ENCODE measurements at regions not wholly inside any gene's neighbourhood (a gene's known extent, or its start where the extent isn't known, plus 50 kb on each side); places are given as distances from the start of the nearest gene placed in this dataset.
"Not testable (repeated sequence)": the region's sequence is repeated elsewhere in the genome, so short reads cannot be mapped to it uniquely, and the experiment has no call there.

- in situ Hi-C loops (cut with HindIII; ENCODE audit: low pct_unique_long_range_greater_than_20kb, low sequenced_read_pairs); BruUV-seq (replicated peaks); POLR2A ChIA-PET; H3K27ac ChIP-seq (ENCODE audit: low read length); H3K4me1 ChIP-seq (ENCODE audit: control insufficient read depth, insufficient read depth, low read length); DNase-seq (ENCODE audit: low read depth, low spot score); H3K27me3 ChIP-seq (ENCODE audit: control insufficient read depth, insufficient read depth, low read length); H3K9me3 ChIP-seq (ENCODE audit: control insufficient read depth, insufficient read depth, low read depth, low read length); H3K36me3 ChIP-seq (ENCODE audit: control insufficient read depth, insufficient read depth, low read length); intact Hi-C loops (cut with micrococcal nuclease; ENCODE audit: unreplicated experiment); ATAC-seq; H3K4me3 ChIP-seq (ENCODE audit: low read depth in 2 of 2, low read length in 2 of 2): not testable (repeated sequence)
- CTCF ChIA-PET, result interaction anchor here (0.7 kb wide), 1 partner anchor 65 kb away, joined by 3 read pairs; no protein-coding TSS in a partner anchor
These were observed 77.6 kb downstream of the SERINC2 start for GRCh38 chr1:31490596-31490995.

GRCh38 chr1:31495351-31495750, 81.0 kb upstream of the TINAGL1 start:
- H3K4me1 ChIP-seq (ENCODE audit: control insufficient read depth, insufficient read depth, low read length); H3K27ac ChIP-seq (ENCODE audit: low read length); H3K36me3 ChIP-seq (ENCODE audit: control insufficient read depth, insufficient read depth, low read length); ATAC-seq; in situ Hi-C loops (cut with HindIII; ENCODE audit: low pct_unique_long_range_greater_than_20kb, low sequenced_read_pairs); POLR2A ChIA-PET; DNase-seq (ENCODE audit: low read depth, low spot score); BruUV-seq (replicated peaks); H3K27me3 ChIP-seq (ENCODE audit: control insufficient read depth, insufficient read depth, low read length); H3K9me3 ChIP-seq (ENCODE audit: control insufficient read depth, insufficient read depth, low read depth, low read length); intact Hi-C loops (cut with micrococcal nuclease; ENCODE audit: unreplicated experiment); H3K4me3 ChIP-seq (ENCODE audit: low read depth in 2 of 2, low read length in 2 of 2); CTCF ChIA-PET: not testable (repeated sequence)

GRCh38 chr1:31495770-31496169, 80.5 kb upstream of the TINAGL1 start:
- H3K27me3 ChIP-seq (ENCODE audit: control insufficient read depth, insufficient read depth, low read length); H3K4me3 ChIP-seq (ENCODE audit: low read depth in 2 of 2, low read length in 2 of 2); ATAC-seq; POLR2A ChIA-PET; CTCF ChIA-PET; H3K36me3 ChIP-seq (ENCODE audit: control insufficient read depth, insufficient read depth, low read length); H3K27ac ChIP-seq (ENCODE audit: low read length); H3K4me1 ChIP-seq (ENCODE audit: control insufficient read depth, insufficient read depth, low read length); in situ Hi-C loops (cut with HindIII; ENCODE audit: low pct_unique_long_range_greater_than_20kb, low sequenced_read_pairs); DNase-seq (ENCODE audit: low read depth, low spot score); BruUV-seq (replicated peaks); H3K9me3 ChIP-seq (ENCODE audit: control insufficient read depth, insufficient read depth, low read depth, low read length); intact Hi-C loops (cut with micrococcal nuclease; ENCODE audit: unreplicated experiment): not testable (repeated sequence)

- ATAC-seq (no peak), DNase-seq (ENCODE audit: low read depth, low spot score) (no peak)
- Histone ChIP-seq H3K36me3 (ENCODE audit: control insufficient read depth, insufficient read depth, low read length) (no peaks in the 10 kb centered on the region), H3K27ac (ENCODE audit: low read length) (no peak overlapping the region), H3K4me1 (ENCODE audit: control insufficient read depth, insufficient read depth, low read length) (no peaks in the 10 kb centered on the region), H3K9me3 (ENCODE audit: control insufficient read depth, insufficient read depth, low read depth, low read length) (no peaks in the 10 kb centered on the region), H3K27me3 (ENCODE audit: control insufficient read depth, insufficient read depth, low read length) (no peaks in the 10 kb centered on the region; the same call in 1 of the 2 replicates), H3K4me3 (ENCODE audit: low read depth in 2 of 2, low read length in 2 of 2) (no peak overlapping the region)
- no peak for TF ChIP-seq POLR2AphosphoS5 (IDR thresholded peaks at IDR 0.05; ENCODE audit: low read depth, low read length)
- no peak for TF ChIP-seq TCF7L2 (IDR thresholded peaks at IDR 0.05; ENCODE audit: low read depth, low read length)
- TF ChIP-seq SIN3A (IDR thresholded peaks at IDR 0.05; ENCODE audit: borderline replicate concordance, insufficient read depth, low read depth, low read length), result no peak
- TF ChIP-seq REST (IDR thresholded peaks at IDR 0.05; ENCODE audit: insufficient read depth in 1 of 2, low read depth in 2 of 2, low read length in 1 of 2), result no peak
- no peak for TF ChIP-seq CTCF (IDR thresholded peaks at IDR 0.05)
- ChIA-PET POLR2A (no interaction called here), CTCF (no interaction called here)
- in situ Hi-C loops (cut with HindIII; ENCODE audit: low pct_unique_long_range_greater_than_20kb, low sequenced_read_pairs) (no loop called here), intact Hi-C loops (cut with micrococcal nuclease; ENCODE audit: unreplicated experiment) (no loop called here)
- BruUV-seq (replicated peaks), result no TSS peak
These were observed 78.7 kb upstream of the TINAGL1 start for GRCh38 chr1:31497601-31498000.

Measured in Panc1 (cell line).